ENCODE measurements at regions not wholly inside any gene's neighbourhood (a gene's known extent, or its start where the extent isn't known, plus 50 kb on each side); places are given as distances from the start of the nearest gene placed in this dataset.

GRCh38 chr20:17856024-17856564, 112.5 kb downstream of the SNX5 start:
- Histone ChIP-seq H3K9ac (ENCODE audit: low read depth, low read length) (no peak overlapping the region), H3K4me1 (ENCODE audit: insufficient read depth, low read length) (peaks cover 11% of the 10 kb centered on the region), H3K79me2 (ENCODE audit: insufficient read depth, low read length) (no peaks in the 10 kb centered on the region), H3K4me2 (ENCODE audit: insufficient read depth, low read length) (no peak overlapping the region), H2AFZ (ENCODE audit: low read depth, low read length) (no peak overlapping the region), H3K9me3 (ENCODE audit: insufficient read depth, low read length, severe bottlenecking) (no peaks in the 10 kb centered on the region), H3K36me3 (ENCODE audit: insufficient read depth, low read length) (no peaks in the 10 kb centered on the region), H3K4me3 (ENCODE audit: low read depth in 1 of 2, low read length in 2 of 2) (no peak overlapping the region), H3K27me3 (ENCODE audit: insufficient read depth, low read length, poor library complexity) (peaks cover 3% of the 10 kb centered on the region), H3K27ac (ENCODE audit: low read length) (no peak overlapping the region), H4K20me1 (ENCODE audit: insufficient read depth, low read length) (no peaks in the 10 kb centered on the region; the same call in 1 of the 2 replicates)
- no peak for TF ChIP-seq CTCF (IDR thresholded peaks at IDR 0.05; ENCODE audit: borderline replicate concordance, extremely low read depth, low read length, poor library complexity, severe bottlenecking)
- DNase-seq (peak; percentile 71), ATAC-seq (ENCODE audit: insufficient read depth, low read depth) (peak; percentile 89)

GRCh38 chr20:17854307-17854903, 114.2 kb downstream of the SNX5 start:
- TF ChIP-seq CTCF (IDR thresholded peaks at IDR 0.05; ENCODE audit: borderline replicate concordance, extremely low read depth, low read length, poor library complexity, severe bottlenecking) (no peak), EZH2 (IDR thresholded peaks at IDR 0.05; ENCODE audit: borderline replicate concordance, low read depth, low read length, severe bottlenecking) (no peak)
- peaks cover 11% of the 10 kb centered on the region for H3K4me1 ChIP-seq (ENCODE audit: insufficient read depth, low read length)
- no peaks in the 10 kb centered on the region for H3K27me3 ChIP-seq (ENCODE audit: insufficient read depth, low read length, poor library complexity)
- H3K9me3 ChIP-seq (ENCODE audit: insufficient read depth, low read length, severe bottlenecking), result no peaks in the 10 kb centered on the region
- H3K27ac ChIP-seq (ENCODE audit: low read length), result no peak overlapping the region
- no peaks in the 10 kb centered on the region for H3K36me3 ChIP-seq (ENCODE audit: insufficient read depth, low read length)
- no peak overlapping the region for H3K4me2 ChIP-seq (ENCODE audit: insufficient read depth, low read length)
- H3K9ac ChIP-seq (ENCODE audit: low read depth, low read length), result no peak overlapping the region
- H3K79me2 ChIP-seq (ENCODE audit: insufficient read depth, low read length), result no peaks in the 10 kb centered on the region
- H3K4me3 ChIP-seq (ENCODE audit: low read depth in 1 of 2, low read length in 2 of 2), result no peak overlapping the region
- no peaks in the 10 kb centered on the region; the same call in 1 of the 2 replicates for H4K20me1 ChIP-seq (ENCODE audit: insufficient read depth, low read length)
- ATAC-seq (ENCODE audit: insufficient read depth, low read depth), result peak; percentile 41; the same call in 1 of the 3 replicates
- H2AFZ ChIP-seq (ENCODE audit: low read depth, low read length), result no peak overlapping the region
- DNase-seq, result no peak

GRCh38 chr20:17852323-17852722, 116.3 kb downstream of the SNX5 start:
- DNase-seq (no peak), ATAC-seq (ENCODE audit: insufficient read depth, low read depth) (no peak)
- Histone ChIP-seq H3K27ac (ENCODE audit: low read length) (no peak overlapping the region), H3K79me2 (ENCODE audit: insufficient read depth, low read length) (no peaks in the 10 kb centered on the region), H2AFZ (ENCODE audit: low read depth, low read length) (no peak overlapping the region), H3K27me3 (ENCODE audit: insufficient read depth, low read length, poor library complexity) (no peaks in the 10 kb centered on the region), H3K4me1 (ENCODE audit: insufficient read depth, low read length) (peaks cover 11% of the 10 kb centered on the region), H4K20me1 (ENCODE audit: insufficient read depth, low read length) (no peaks in the 10 kb centered on the region), H3K9ac (ENCODE audit: low read depth, low read length) (no peak overlapping the region), H3K36me3 (ENCODE audit: insufficient read depth, low read length) (no peaks in the 10 kb centered on the region), H3K4me2 (ENCODE audit: insufficient read depth, low read length) (no peak overlapping the region), H3K4me3 (ENCODE audit: low read depth in 1 of 2, low read length in 2 of 2) (no peak overlapping the region), H3K9me3 (ENCODE audit: insufficient read depth, low read length, severe bottlenecking) (no peaks in the 10 kb centered on the region)
- no peak for TF ChIP-seq EZH2 (IDR thresholded peaks at IDR 0.05; ENCODE audit: borderline replicate concordance, low read depth, low read length, severe bottlenecking)
- no peak for TF ChIP-seq CTCF (IDR thresholded peaks at IDR 0.05; ENCODE audit: borderline replicate concordance, extremely low read depth, low read length, poor library complexity, severe bottlenecking)

Data from DND-41 (cell line).